ENCODE measurements at regions not wholly inside any gene's neighbourhood (a gene's known extent, or its start where the extent isn't known, plus 50 kb on each side); places are given as distances from the start of the nearest gene placed in this dataset.

- TF ChIP-seq CTCF (IDR thresholded peaks at IDR 0.05) (no peak), POLR2AphosphoS5 (IDR thresholded peaks at IDR 0.05; ENCODE audit: low read depth, low read length) (no peak), TCF7L2 (IDR thresholded peaks at IDR 0.05; ENCODE audit: low read depth, low read length) (no peak), REST (IDR thresholded peaks at IDR 0.05; ENCODE audit: insufficient read depth in 1 of 2, low read depth in 2 of 2, low read length in 1 of 2) (no peak), SIN3A (IDR thresholded peaks at IDR 0.05; ENCODE audit: borderline replicate concordance, insufficient read depth, low read depth, low read length) (no peak)
Observed at GRCh38 chrY:19405598-19405997, 338.9 kb downstream of the KDM5D start.
